GM12878 (cell line): ENCODE measurements at regions not wholly inside any gene's neighbourhood (a gene's known extent, or its start where the extent isn't known, plus 50 kb on each side); places are given as distances from the start of the nearest gene placed in this dataset.

ENCODE experiments used
- CREB1 ChIP-seq: IDR thresholded peaks from 2 replicates; pipeline ENCODE4 v1.6.1; 2012; ENCODE audit warnings: low read depth, mild to moderate bottlenecking, inconsistent platforms
- ETV6 ChIP-seq, 2 experiments: fragments of 450-650 bp in 1 of 2; IDR thresholded peaks in 1 of 2; conservative IDR thresholded peaks in 1 of 2; 2 replicates each; pipeline ENCODE4 v1.6.1; 2014; ENCODE audit warnings: antibody characterized with exemption in 1 of 2, borderline replicate concordance in 1 of 2, low read depth in 1 of 2, mild to moderate bottlenecking in 1 of 2, moderate library complexity in 1 of 2
- HDAC2 ChIP-seq: fragments of 200-600 bp; sonication (generic); IDR thresholded peaks from 2 replicates; pipeline ENCODE4 v1.6.1; 2017
- MAX ChIP-seq: IDR thresholded peaks from 2 replicates; pipeline ENCODE4 v1.6.1; 2012; ENCODE audit warnings: low read depth, low read length, improper control_type of control experiment
- MEF2A ChIP-seq: IDR thresholded peaks from 2 replicates; pipeline ENCODE4 v1.6.1; 2011; ENCODE audit warnings: low read depth, mild to moderate bottlenecking, low read length, moderate library complexity; ENCODE audit not compliant: insufficient read depth
- POLR2A ChIP-seq: IDR thresholded peaks from 2 replicates; pipeline ENCODE4 v1.6.1; 2011; ENCODE audit warnings: low read depth, mild to moderate bottlenecking, low read length
- PRDM15 ChIP-seq: fragments of 450-650 bp; formaldehyde crosslinking; IDR thresholded peaks from 2 replicates; pipeline ENCODE4 v1.4.0; 2020; ENCODE audit warnings: mild to moderate bottlenecking, moderate library complexity
- RCOR1 ChIP-seq: conservative IDR thresholded peaks from 2 replicates; pipeline ENCODE4 v1.6.1; 2012; ENCODE audit warnings: low read depth, low read length, improper control_type of control experiment
- SPI1 ChIP-seq: IDR thresholded peaks from 2 replicates; pipeline ENCODE4 v1.6.1; 2011; ENCODE audit warnings: low read depth, mild to moderate bottlenecking, low read length, moderate library complexity, borderline replicate concordance; ENCODE audit not compliant: insufficient read depth
- TAF1 ChIP-seq: IDR thresholded peaks from 2 replicates; pipeline ENCODE4 v1.6.1; 2011; ENCODE audit warnings: mild to moderate bottlenecking, low read depth, low read length, borderline replicate concordance
- TF ChIP-seq, protein P1 (sequence below): fragments of 150-350 bp; IDR thresholded peaks from 2 replicates; pipeline ENCODE4 v1.6.1; 2016; ENCODE audit warnings: low read depth, low read length
- TF ChIP-seq, protein P2 (sequence below), 3 experiments: IDR thresholded peaks in 2 of 3; conservative IDR thresholded peaks in 1 of 3; 2 replicates each; pipeline ENCODE4 v1.5.1; 2011; ENCODE audit warnings: low read depth in 3 of 3, low read length in 3 of 3, mild to moderate bottlenecking in 3 of 3, control low read depth in 2 of 3, moderate library complexity in 2 of 3, inconsistent platforms in 1 of 3, mixed read lengths in 1 of 3; ENCODE audit not compliant: control insufficient read depth in 2 of 3, insufficient read depth in 1 of 3; ENCODE audit errors: extremely low read depth in 1 of 3

GRCh38 chr20:63140514-63141433 is 75.2 kb downstream of the YTHDF1 start:
- TF ChIP-seq, protein P1, sequence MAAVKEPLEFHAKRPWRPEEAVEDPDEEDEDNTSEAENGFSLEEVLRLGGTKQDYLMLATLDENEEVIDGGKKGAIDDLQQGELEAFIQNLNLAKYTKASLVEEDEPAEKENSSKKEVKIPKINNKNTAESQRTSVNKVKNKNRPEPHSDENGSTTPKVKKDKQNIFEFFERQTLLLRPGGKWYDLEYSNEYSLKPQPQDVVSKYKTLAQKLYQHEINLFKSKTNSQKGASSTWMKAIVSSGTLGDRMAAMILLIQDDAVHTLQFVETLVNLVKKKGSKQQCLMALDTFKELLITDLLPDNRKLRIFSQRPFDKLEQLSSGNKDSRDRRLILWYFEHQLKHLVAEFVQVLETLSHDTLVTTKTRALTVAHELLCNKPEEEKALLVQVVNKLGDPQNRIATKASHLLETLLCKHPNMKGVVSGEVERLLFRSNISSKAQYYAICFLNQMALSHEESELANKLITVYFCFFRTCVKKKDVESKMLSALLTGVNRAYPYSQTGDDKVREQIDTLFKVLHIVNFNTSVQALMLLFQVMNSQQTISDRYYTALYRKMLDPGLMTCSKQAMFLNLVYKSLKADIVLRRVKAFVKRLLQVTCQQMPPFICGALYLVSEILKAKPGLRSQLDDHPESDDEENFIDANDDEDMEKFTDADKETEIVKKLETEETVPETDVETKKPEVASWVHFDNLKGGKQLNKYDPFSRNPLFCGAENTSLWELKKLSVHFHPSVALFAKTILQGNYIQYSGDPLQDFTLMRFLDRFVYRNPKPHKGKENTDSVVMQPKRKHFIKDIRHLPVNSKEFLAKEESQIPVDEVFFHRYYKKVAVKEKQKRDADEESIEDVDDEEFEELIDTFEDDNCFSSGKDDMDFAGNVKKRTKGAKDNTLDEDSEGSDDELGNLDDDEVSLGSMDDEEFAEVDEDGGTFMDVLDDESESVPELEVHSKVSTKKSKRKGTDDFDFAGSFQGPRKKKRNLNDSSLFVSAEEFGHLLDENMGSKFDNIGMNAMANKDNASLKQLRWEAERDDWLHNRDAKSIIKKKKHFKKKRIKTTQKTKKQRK: no peak
- no peak for TF ChIP-seq RCOR1
- no peak for TF ChIP-seq TAF1
- TF ChIP-seq MEF2A: no peak
- TF ChIP-seq ETV6 (conservative IDR thresholded peaks at IDR 0.05 in 1 of 2, IDR thresholded peaks at IDR 0.05 in 1 of 2; ENCODE audit: borderline replicate concordance in 1 of 2, low read depth in 1 of 2): no peak
- TF ChIP-seq MAX: no peak
- no peak for TF ChIP-seq POLR2A
- no peak for TF ChIP-seq HDAC2
- TF ChIP-seq SPI1: no peak
- TF ChIP-seq, protein P2, sequence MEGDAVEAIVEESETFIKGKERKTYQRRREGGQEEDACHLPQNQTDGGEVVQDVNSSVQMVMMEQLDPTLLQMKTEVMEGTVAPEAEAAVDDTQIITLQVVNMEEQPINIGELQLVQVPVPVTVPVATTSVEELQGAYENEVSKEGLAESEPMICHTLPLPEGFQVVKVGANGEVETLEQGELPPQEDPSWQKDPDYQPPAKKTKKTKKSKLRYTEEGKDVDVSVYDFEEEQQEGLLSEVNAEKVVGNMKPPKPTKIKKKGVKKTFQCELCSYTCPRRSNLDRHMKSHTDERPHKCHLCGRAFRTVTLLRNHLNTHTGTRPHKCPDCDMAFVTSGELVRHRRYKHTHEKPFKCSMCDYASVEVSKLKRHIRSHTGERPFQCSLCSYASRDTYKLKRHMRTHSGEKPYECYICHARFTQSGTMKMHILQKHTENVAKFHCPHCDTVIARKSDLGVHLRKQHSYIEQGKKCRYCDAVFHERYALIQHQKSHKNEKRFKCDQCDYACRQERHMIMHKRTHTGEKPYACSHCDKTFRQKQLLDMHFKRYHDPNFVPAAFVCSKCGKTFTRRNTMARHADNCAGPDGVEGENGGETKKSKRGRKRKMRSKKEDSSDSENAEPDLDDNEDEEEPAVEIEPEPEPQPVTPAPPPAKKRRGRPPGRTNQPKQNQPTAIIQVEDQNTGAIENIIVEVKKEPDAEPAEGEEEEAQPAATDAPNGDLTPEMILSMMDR (IDR thresholded peaks at IDR 0.05 in 2 of 3, conservative IDR thresholded peaks at IDR 0.05 in 1 of 3; ENCODE audit: control insufficient read depth in 2 of 3, extremely low read depth in 1 of 3, insufficient read depth in 1 of 3, low read depth in 3 of 3, low read length in 3 of 3): no peak
- no peak for TF ChIP-seq CREB1
- no peak for TF ChIP-seq PRDM15 (CRISPR knock-in tag)
